HepG2 (cell line): ENCODE measurements at regions not wholly inside any gene's neighbourhood (a gene's known extent, or its start where the extent isn't known, plus 50 kb on each side); places are given as distances from the start of the nearest gene placed in this dataset.

ENCODE experiments used
- ARID2 ChIP-seq: sonication (generic); formaldehyde crosslinking; IDR thresholded peaks from 2 replicates; pipeline ENCODE4 v1.8.1; 2022; ENCODE audit warnings: mild to moderate bottlenecking, missing genetic modification reagents, borderline replicate concordance
- DDIT3 ChIP-seq: sonication (generic); formaldehyde crosslinking; IDR thresholded peaks from 2 replicates; pipeline ENCODE4 v1.4.0; 2020; ENCODE audit warnings: mild to moderate bottlenecking, missing genetic modification reagents
- ESRRA ChIP-seq: sonication (generic); formaldehyde crosslinking; IDR thresholded peaks from 2 replicates; pipeline ENCODE4 v1.5.1; 2020; ENCODE audit warnings: mild to moderate bottlenecking, low read depth, missing genetic modification reagents
- ETV5 ChIP-seq: IDR thresholded peaks from 2 replicates; pipeline ENCODE4 v1.6.1; 2018; ENCODE audit warnings: missing biosample characterization, missing genetic modification reagents, inconsistent platforms, borderline replicate concordance
- GTF3A ChIP-seq: sonication (generic); formaldehyde crosslinking; conservative IDR thresholded peaks from 2 replicates; pipeline ENCODE4 v1.4.0; 2020; ENCODE audit warnings: mild to moderate bottlenecking, missing genetic modification reagents
- HNRNPUL1 ChIP-seq: fragments of 200-400 bp; formaldehyde crosslinking; IDR thresholded peaks from 2 replicates; pipeline ENCODE4 v1.6.1; 2017; ENCODE audit warnings: low read depth, mild to moderate bottlenecking, low read length, moderate library complexity
- IRX3 ChIP-seq: sonication (generic); formaldehyde crosslinking; IDR thresholded peaks from 2 replicates; pipeline ENCODE4 v1.8.1; 2023; ENCODE audit warnings: mild to moderate bottlenecking, low read depth, missing genetic modification reagents, borderline replicate concordance
- MAX ChIP-seq: IDR thresholded peaks from 2 replicates; pipeline ENCODE4 v1.6.1; 2012; ENCODE audit warnings: inconsistent platforms
- MIXL1 ChIP-seq: IDR thresholded peaks from 2 replicates; pipeline ENCODE4 v1.6.1; 2016
- MZF1 ChIP-seq: sonication (generic); formaldehyde crosslinking; IDR thresholded peaks from 2 replicates; pipeline ENCODE4 v1.8.1; 2023; ENCODE audit warnings: mild to moderate bottlenecking, missing genetic modification reagents, borderline replicate concordance
- NFRKB ChIP-seq: fragments of 450-650 bp; IDR thresholded peaks from 2 replicates; pipeline ENCODE4 v1.6.1; 2017
- SALL1 ChIP-seq: sonication (generic); formaldehyde crosslinking; IDR thresholded peaks from 2 replicates; pipeline ENCODE4 v1.8.0; 2022; ENCODE audit warnings: mild to moderate bottlenecking, missing genetic modification reagents
- SYNCRIP ChIP-seq: fragments of 200-400 bp; formaldehyde crosslinking; IDR thresholded peaks from 2 replicates; pipeline ENCODE4 v1.6.1; 2018; ENCODE audit warnings: mild to moderate bottlenecking, low read depth, low read length; ENCODE audit not compliant: insufficient read depth
- TEAD3 ChIP-seq: optimal IDR thresholded peaks from 2 replicates; pipeline ENCODE3; 2016; ENCODE audit warnings: borderline replicate concordance
- ZKSCAN5 ChIP-seq: sonication (generic); formaldehyde crosslinking; IDR thresholded peaks from 2 replicates; pipeline ENCODE4 v1.5.1; 2020; ENCODE audit warnings: mild to moderate bottlenecking, missing genetic modification reagents
- ZNF687 ChIP-seq: sonication (generic); formaldehyde crosslinking; IDR thresholded peaks from 2 replicates; pipeline ENCODE4 v1.5.1; 2020; ENCODE audit warnings: mild to moderate bottlenecking, missing genetic modification reagents, moderate library complexity
- ZSCAN29 ChIP-seq: sonication (generic); formaldehyde crosslinking; conservative IDR thresholded peaks from 2 replicates; pipeline ENCODE4 v1.4.0; 2020; ENCODE audit warnings: mild to moderate bottlenecking, missing genetic modification reagents
- TF ChIP-seq, protein P1 (sequence below): IDR thresholded peaks from 2 replicates; pipeline ENCODE4 v1.6.1; 2016; ENCODE audit warnings: low read depth, missing genetic modification reagents, missing compliant biosample characterization

DNA sequence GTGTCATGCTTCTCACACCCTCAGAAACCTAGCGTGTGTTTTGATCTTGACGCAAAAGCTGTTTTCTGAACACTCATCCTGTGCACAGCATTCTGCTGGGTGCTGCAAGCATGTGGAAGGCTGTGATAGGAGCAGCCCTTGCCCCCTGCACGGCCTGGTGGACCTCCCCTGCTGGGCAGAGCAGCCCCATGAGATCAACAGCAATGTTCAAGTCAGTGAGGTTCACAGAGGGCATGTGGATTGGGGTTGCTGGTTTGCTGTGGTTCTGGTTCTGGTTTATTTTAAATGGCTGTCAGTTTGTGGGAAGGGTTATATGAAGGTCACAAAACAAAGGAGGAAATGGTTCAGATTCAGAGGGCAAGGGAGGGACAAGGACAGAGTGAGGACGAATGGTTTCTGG lies 71.3 kb downstream of the SOWAHC start (continued):
- TF ChIP-seq ESRRA (0 out of 2 replicates have a peak, but pooled peaks have one; percentile 54), IRX3 (CRISPR knock-in tag) (no peak), ARID2 (CRISPR knock-in tag) (no peak), TEAD3 (CRISPR knock-in tag) (peak; percentile 17), ZNF687 (CRISPR knock-in tag) (peak; percentile 76), NFRKB (no peak), MAX (0 out of 2 replicates have a peak, but pooled peaks have one; percentile 14), ZKSCAN5 (no peak), ETV5 (CRISPR knock-in tag) (0 out of 2 replicates have a peak, but pooled peaks have one; percentile 8), DDIT3 (CRISPR knock-in tag) (no peak), ZSCAN29 (CRISPR knock-in tag) (no peak), SALL1 (CRISPR knock-in tag) (0 out of 2 replicates have a peak, but pooled peaks have one; percentile 7), GTF3A (no peak), HNRNPUL1 (no peak), MZF1 (CRISPR knock-in tag) (no peak), SYNCRIP (no peak), MIXL1 (CRISPR knock-in tag) (no peak)
- TF ChIP-seq, protein P1, sequence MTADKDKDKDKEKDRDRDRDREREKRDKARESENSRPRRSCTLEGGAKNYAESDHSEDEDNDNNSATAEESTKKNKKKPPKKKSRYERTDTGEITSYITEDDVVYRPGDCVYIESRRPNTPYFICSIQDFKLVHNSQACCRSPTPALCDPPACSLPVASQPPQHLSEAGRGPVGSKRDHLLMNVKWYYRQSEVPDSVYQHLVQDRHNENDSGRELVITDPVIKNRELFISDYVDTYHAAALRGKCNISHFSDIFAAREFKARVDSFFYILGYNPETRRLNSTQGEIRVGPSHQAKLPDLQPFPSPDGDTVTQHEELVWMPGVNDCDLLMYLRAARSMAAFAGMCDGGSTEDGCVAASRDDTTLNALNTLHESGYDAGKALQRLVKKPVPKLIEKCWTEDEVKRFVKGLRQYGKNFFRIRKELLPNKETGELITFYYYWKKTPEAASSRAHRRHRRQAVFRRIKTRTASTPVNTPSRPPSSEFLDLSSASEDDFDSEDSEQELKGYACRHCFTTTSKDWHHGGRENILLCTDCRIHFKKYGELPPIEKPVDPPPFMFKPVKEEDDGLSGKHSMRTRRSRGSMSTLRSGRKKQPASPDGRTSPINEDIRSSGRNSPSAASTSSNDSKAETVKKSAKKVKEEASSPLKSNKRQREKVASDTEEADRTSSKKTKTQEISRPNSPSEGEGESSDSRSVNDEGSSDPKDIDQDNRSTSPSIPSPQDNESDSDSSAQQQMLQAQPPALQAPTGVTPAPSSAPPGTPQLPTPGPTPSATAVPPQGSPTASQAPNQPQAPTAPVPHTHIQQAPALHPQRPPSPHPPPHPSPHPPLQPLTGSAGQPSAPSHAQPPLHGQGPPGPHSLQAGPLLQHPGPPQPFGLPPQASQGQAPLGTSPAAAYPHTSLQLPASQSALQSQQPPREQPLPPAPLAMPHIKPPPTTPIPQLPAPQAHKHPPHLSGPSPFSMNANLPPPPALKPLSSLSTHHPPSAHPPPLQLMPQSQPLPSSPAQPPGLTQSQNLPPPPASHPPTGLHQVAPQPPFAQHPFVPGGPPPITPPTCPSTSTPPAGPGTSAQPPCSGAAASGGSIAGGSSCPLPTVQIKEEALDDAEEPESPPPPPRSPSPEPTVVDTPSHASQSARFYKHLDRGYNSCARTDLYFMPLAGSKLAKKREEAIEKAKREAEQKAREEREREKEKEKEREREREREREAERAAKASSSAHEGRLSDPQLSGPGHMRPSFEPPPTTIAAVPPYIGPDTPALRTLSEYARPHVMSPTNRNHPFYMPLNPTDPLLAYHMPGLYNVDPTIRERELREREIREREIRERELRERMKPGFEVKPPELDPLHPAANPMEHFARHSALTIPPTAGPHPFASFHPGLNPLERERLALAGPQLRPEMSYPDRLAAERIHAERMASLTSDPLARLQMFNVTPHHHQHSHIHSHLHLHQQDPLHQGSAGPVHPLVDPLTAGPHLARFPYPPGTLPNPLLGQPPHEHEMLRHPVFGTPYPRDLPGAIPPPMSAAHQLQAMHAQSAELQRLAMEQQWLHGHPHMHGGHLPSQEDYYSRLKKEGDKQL = no peak
